Epidermal melanocyte (primary cell): ENCODE measurements at regions not wholly inside any gene's neighbourhood (a gene's known extent, or its start where the extent isn't known, plus 50 kb on each side); places are given as distances from the start of the nearest gene placed in this dataset.
"Not testable (repeated sequence)": the region's sequence is repeated elsewhere in the genome, so short reads cannot be mapped to it uniquely, and the experiment has no call there.

Source experiments
- DNase-seq: peaks from one replicate; pipeline ENCODE4 v3.0.0; 2011; ENCODE audit warnings: low spot score; ENCODE audit not compliant: insufficient read length

DNA sequence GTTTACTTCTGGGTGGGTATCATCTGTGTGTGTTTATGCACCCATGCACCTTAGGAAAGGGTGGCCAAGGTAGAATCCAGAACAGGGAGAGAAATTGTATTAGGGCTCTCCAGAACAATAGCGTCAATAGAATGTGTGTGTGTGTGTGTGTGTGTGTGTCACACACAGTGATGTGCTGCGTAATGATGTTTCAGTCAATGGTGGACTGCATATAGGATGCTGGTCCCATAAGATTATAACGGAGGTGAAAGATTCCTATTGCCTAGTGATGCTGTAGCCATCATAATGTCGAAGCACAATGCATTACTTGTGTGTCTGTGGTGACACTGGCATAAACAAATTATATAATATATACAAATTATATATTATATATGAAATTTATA lies 69.3 kb upstream of the PRR23C start:
- no peak for DNase-seq

DNA sequence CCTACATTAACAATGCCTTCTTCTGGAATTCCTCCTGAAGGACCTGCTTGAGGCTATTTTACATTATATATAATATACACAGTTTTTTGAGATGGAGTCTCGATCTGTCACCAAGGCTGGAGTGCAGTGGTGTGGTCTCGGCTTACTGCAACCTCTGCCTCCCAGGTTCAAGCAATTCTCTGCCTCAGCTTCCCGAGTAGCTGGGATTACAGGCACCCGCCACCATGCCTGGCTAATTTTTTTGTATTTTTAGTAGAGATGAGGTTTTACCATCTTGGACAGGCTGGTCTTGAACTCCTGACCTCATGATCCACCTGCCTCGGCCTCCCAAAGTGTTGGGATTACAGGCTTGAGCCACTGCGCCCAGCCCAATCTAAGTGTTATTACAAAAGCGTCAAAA lies 71.9 kb upstream of the PRR23C start:
- not testable (repeated sequence) for DNase-seq

DNA sequence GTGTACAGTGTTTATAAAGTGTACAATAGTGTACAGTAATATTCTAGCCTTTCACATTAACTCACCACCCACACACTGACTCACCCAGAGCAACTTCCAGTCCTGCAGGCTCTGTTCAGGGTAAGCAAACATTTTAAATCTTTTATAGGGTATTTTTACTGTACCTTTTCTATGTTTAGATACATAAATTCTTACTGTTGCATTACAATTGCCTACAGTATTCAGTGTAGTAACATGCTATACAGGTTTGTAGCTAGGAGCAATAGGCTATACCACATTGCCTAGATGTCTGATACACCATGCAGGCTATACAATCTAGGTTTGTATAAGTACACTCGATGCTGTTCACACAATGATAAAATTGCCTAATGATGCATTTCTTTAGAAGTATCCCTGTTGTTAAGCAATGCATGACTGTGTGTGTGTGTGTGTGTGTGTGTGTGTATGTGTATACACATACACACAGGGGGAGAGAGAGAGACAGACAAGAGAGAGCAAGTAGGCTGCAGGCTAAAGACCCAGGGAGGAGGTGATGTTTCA lies 72.5 kb upstream of the PRR23C start:
- no peak for DNase-seq

DNA sequence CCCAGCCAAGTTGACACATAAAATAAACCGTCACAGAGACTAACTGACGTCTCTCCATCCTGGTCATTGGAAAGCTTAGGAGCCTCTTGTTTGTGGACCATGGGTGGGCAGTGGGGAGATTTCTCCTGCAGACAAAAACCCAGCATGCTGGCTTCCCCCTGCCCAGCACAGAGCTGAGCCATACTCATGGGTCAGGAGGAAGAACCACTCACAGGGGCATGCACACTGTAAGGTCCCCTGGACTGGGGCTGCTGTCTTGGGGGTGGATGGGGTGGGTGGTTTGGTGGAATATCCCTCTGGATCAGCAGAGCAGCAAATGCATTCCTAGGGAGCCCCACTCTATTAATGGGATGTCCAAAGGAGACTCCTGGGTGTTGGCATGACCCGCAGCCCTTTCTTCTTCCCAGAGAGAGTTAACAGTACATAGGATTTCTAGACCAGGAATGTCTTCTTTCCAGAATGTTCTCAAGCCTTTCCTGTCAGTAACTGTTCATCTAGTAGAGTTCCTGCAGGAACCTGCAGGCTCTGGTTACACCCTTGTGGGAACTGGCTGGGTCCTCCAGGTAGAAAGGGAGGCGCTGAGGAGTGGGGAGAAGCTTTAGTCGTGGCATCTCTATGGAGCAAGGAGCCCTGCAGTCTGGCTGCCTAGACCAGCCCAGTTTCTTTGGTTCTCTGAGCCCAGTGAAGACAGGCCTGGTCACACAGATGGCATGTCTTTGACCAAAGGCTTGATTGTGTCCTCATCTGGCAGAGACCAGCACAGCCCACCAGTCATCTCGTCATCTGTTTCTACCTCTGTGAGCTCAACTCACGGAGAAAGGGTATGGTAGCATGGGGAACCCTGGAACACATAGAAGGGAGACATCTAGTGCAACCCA lies 73.4 kb upstream of the PRR23C start:
- no peak for DNase-seq

DNA sequence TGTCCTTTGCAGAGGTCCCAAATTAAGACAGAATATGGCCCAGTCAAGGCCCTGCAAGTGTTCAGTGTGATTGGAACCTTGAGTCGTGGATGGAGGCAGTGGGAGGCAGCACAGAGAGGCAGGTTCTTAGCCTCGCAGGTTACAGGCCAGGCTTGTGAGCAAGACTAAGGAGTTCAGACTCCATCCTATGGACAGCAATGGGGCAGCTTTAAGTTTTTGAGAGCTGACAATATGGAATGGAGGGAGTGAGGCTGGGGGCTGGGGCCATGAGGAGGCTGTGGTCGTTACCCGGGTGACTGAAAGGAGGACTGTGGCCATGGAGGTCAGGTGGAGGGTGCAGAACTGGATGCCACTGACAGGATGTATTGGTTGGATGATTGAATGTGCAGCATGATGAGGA lies 74.1 kb upstream of the PRR23C start:
- DNase-seq = no peak

DNA sequence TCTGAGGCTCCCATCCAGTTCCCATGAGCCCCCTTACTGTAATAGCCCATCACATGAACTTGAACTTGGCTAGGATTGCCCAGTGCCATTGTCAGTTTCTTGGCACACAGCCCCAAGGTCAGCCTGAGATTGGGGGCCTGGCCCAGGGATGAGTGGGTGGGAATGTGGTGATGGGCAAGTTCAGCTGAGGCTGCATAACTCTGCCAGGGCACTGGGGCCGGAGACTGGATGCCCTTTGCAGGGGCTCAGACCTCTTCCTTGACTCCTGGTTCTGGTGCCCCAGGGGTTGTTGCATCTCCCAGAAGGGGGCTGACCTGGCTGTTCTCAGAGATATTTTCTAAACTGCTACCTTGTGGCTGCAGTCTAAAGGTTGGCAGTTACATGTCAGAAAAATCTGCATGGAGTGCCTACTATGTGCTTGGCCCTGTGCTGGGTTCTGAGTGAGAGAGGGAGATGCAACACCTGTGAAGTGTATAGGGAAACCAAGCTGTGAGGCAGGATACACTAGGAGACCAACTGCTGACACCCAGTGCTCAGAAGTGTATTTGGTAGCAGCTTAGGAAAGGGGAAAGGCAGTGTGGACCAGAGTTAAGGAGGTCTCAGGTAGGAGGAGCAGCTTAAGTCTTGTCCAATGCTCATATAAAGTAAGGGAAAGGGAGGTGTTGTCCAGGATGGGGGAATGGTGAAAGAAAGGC lies 74.8 kb upstream of the PRR23C start:
- no peak for DNase-seq

DNA sequence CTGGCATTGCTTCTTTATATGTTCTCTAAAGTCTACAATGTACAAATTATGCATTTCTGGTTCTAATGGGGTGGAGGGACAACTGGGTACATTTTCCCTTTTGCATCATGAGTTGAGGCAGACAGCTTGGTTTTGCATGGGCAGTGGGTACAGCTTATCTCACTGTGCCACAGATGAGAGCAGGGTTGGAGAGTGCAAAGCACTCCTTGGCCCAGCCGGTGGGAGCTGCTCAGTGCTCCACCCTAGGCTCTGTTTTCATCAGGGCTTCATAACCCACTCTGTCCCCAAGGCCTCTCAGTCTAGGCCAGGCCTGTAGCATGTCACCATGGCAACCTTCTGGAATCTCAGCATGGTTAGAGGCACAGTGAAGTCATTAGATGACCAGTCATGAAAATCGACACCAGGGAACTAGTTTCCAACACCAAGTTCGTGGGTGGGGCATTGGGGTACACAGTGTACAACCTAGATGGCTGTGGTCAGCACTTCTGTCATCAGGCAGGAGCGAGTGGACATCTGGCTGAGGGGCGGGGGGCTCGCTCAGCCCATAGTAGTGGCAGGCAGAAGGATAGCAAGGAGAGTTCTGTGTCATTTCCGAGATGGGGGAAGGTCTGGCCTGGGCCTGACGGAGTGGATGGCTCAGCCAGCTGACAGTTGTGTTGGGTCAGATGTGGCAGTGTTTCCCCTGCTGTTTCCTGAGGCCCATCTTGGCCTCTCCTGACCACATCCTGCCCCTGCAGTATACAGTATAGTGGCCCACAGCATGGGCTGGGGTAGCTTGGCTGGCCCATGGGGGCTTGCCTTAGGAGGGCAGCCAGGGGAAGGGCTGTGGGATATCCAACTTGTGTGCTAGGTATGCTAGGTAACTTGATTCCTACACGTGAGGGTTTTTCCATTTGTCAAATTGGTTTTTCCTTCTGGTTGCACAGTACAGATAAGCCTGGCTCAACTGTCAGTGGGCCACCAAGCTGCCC lies 75.7 kb upstream of the PRR23C start:
- no peak for DNase-seq

DNA sequence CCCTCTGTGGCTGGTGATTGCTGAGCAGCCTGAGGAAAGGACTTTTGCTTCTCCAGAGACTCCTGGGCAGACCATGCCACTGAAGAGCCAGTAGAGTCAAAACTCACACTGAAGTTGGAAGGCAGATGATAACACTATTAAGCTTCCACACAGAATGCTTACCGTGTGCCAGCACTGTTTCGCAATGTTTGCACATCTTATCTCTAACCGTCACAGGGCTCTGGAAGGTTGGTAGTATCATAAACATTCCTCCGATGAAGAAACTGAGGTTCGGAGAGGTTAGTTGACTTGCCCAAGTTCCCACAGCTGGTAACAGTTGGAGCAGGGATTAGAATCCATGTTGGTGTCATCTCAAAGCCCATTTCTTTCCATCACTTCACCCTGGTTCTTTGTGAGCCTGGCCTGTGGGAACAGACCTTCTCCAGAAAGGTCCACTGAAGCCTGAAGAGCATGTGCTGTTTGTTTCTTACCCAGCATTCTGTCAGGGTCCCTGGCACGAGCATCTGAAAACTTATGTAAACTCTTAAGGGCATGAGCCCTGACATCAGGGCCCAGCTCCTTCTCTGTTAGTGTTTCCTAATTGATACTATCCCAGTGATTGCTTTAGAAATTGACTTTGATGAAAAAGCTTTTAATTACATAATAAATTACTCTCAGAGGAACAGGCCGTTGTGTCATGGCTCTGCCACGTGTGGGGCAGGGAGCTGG lies 77.0 kb upstream of the PRR23C start:
- DNase-seq = no peak

DNA sequence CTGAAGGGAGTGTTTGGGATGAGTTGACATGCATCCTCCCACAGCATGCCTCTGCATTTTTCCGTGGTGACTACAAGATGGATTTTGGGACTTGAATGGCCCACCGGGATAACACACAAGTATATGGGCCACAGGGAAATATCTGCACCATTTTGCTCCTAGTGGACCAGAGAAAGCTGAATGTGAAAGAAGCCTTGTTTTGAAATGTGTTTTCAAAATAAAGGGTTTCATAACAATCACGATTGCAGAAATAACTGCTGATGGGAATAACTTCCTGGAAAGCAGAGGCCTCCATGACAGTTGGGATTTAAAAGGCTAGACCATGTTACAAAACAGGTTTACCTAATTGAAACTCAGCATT lies 77.5 kb upstream of the PRR23C start:
- DNase-seq = no peak

DNA sequence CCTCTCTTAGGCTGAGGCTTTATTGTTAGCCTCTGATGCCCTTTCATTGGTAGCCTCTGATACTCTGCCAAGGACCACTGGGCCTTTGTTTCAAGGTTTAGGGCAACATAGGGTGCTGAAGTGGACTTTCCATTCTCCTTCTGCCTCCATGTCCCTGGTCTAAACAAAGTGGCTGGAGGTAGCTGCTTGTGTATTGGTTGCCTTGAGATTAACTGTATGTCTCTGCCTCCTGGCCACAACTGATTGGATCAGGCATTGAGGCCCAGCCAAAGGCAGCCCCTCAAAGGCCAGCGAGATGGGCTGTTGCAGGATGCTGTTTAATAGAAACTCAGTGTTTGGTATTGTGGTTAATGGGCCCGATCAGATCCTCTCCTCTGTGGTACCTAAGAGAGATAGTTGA lies 77.9 kb upstream of the PRR23C start:
- DNase-seq = no peak

DNA sequence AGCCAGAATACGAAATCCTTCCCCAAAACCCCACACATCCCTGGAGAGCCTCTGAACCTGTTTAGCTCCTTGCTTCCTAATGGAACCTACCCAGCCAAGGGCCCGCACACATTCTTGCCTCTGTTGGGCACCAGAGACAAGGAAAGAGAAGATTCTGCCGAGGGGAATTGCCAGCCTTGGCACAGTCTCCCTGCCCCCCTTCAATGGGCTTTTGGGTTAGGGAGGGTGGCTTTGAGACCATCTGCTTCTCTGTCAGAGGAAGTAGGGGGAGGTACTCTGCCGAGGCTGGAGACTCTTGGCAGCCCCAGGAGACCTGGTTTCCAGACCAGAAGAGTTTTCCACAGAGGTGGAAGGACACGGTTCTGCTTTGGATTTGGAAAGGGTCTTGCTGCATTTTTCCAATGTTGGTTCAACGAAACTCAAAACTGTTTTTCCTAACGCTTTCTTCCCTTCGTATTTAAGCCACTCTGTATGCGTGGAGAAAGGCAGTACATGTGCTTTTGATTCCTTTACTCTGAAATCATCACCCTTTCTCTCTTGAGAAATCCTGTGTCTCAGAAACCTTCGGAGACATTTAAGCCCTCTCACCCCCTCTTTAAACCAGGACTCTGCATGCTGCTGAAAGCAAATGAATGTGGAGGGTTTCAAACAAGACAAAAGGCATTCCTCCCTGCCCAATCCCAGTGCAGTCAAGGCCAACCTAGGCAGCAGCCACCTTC lies 78.8 kb upstream of the PRR23C start:
- no peak for DNase-seq

DNA sequence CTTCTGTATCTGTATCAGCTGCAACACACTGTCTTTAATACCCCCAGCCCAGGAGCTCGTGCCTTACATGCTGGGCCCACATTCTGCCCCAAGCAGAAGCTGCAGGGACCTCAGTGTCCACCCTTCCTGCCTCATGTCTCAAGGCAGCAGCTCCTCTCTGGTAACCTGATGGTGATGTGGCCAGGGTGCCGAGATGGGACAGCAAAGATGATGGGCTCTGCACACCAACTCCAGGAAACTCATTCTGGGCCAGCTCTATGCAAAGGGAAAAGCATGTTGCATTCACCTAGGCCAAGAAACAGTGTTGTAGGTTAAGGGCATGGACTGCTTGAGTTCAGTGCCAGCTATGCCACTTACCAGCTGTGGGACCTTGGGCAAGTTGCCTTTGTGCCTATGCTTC lies 79.5 kb upstream of the PRR23C start:
- no peak for DNase-seq

DNA sequence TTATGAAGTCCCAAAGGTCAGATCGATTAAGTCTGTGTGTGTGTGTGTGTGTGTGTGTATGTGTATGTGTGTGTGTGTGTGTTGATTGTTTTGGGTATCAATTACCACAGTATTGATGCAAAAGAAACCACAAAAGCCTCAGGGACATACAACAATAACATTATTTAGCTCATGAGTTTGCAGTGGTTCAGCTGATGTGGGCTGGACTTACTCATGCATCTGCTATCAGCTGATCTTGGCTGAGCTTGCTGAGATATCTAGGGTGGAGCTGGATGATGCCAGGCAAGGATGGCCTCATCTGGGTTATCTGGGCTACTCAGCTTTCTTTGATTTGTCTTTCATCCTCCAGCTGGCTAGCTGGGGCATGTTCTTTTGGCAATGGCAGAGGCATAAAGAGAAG lies 82.4 kb upstream of the PRR23C start:
- no peak for DNase-seq

DNA sequence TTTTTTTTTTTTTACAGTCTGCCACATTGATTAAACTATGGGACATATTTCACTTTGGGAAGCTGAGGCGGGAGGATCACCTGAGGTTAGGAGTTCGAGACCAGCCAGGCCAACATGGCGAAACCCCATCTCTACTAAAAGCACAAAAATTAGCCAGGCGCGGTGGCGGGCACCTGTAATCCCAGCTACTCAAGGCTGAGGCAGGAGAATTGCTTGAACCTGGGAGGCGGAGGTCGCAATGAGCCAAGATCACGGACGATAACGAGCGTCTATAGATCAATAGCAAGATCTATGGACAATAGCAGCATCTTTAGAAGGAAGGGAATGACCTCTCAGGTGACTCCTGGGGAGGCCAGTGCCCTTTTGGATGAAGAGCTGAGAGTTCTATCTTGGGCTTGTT lies 82.9 kb upstream of the PRR23C start:
- not testable (repeated sequence) for DNase-seq

DNA sequence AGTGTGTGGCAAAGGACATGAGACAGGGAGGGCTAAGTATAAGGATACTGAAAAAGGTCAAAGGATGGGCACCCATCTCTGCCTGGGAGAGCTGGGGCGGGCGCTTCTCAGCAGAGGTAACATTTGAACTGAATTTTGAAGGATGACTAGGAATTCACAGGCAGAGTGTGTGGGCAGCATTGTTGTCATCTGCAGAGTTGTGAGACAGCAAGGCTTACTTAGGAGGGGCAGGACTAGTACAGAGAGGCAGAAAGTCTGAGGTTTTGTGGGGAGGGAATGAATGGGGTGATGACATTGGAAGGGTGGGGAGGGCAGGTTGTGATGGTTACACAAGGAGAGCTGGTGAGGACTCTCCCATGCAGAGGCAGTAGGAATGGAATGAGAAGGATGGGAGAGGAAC lies 84.1 kb upstream of the PRR23C start:
- DNase-seq = no peak

DNA sequence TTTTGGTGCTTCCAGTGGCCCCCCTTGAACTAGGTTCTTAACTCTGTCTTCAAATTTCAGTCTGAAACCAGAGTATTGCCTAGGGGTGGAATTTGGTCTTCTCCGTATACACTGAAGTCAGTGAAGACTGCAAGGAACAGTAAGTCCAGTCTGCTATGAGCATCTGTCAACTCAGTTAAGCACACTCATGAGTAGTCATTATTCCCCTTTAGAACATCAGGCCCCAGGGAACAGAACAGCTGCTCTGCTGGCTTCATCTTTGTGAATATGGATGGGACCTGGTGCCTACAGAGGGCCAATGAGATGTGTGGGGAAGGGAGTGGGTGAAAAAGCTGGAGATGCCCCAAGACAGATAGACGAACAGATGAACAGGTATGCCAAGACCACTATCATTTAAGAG lies 85.2 kb upstream of the PRR23C start:
- no peak for DNase-seq

DNA sequence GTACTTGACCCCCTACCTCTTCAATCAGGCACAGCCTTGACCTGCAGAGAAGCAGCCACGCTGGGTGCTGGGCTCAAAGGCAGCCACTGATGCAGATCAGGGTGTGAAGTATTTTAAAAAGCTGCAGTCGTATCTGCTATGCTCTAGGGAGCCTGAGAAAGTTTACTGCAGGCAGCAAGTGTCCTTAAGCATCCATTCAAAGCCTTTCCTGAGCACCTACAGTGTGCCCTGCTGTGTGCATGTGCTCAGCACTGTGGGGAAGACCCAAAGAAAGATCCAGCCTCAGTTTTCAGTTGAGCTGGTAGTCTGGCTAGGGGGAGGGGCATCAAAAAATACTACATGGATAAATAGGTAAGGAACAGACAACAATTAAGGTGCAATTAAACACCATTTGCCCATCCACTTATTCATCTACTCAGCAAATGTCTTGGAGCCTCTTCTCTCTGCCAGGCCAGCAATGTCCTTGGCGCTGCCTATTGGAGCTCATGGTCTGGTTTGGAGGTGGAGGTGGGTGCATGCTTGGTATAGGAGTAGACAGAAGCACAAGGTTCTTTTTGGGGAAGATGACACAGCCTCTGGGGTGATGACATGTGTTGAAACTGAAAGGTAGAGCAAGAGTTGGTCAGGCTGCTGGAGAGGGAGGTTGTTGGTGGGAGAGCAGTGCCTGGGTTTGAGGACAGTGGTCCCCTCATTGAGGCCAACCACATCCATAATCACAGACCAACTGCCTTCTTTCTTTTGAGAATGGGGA lies 85.9 kb upstream of the PRR23C start:
- no peak for DNase-seq

DNA sequence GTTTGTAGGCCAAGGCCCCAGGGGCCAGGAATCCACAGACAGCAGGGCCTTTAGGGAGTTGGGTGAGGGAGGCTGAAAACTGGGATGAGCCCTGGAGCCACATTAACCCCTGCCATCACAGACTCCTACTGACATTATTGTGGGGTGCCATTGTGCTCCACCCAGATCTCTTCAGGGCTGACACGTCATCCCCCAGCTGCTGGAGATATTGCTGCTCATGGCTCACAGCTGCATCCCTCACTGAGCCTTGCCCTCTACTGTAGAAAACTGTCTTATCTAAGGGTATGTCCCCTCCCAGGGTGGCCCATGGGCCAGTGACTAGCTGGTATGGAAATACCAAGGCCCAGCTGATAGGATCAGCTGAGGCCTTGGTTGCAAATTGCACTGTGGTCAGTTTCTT lies 87.3 kb upstream of the PRR23C start:
- no peak for DNase-seq

DNA sequence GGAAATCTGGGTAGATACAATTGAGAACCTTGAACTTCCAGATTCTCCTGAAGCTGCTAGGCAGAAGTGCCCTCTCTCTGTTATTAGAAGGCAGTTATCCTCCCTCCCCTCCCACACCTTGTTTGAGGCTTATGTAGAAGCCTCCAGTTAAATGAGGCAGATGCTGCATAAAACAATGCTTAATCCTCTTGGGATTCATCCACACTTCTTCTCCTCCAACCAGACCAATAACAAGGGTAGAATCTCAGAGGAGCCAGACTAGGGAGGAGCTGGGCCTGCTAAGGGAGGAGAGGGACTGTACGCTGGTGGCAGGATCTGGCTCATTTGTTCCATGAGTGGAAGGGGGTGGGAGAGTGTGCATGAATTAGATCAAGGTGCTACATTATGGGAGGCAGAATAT lies 88.3 kb upstream of the PRR23C start:
- no peak for DNase-seq
